Mesothelial cell of epicardium (in vitro differentiated cells): ENCODE measurements at regions not wholly inside any gene's neighbourhood (a gene's known extent, or its start where the extent isn't known, plus 50 kb on each side); places are given as distances from the start of the nearest gene placed in this dataset.

Experiments used
- DNase-seq, 2 experiments: peaks; one replicate each; pipeline ENCODE4 v3.0.0; 2021; ENCODE audit warnings: low spot score in 2 of 2; ENCODE audit not compliant: unreplicated experiment in 2 of 2
- H3K27ac Mint-ChIP-seq: 2 replicates; pipeline ENCODE4 v1.8.0; 2021; ENCODE audit warnings: mixed read lengths
- H3K27me3 Mint-ChIP-seq: 2 replicates; pipeline ENCODE4 v1.8.0; 2021; ENCODE audit warnings: low read depth, mixed read lengths
- H3K36me3 Mint-ChIP-seq: 2 replicates; pipeline ENCODE4 v1.8.0; 2021; ENCODE audit warnings: mixed read lengths
- H3K4me1 Mint-ChIP-seq: 2 replicates; pipeline ENCODE4 v1.8.0; 2021; ENCODE audit warnings: mixed read lengths
- H3K4me3 Mint-ChIP-seq: 2 replicates; pipeline ENCODE4 v1.8.0; 2021; ENCODE audit warnings: mild to moderate bottlenecking, moderate library complexity, mixed read lengths
- H3K9me3 Mint-ChIP-seq: 2 replicates; pipeline ENCODE4 v1.8.0; 2021; ENCODE audit warnings: mixed read lengths
- TF ChIP-seq, protein P1 (sequence below): fragments of 200-600 bp; sonication (generic); IDR thresholded peaks from one replicate; pipeline ENCODE4 v1.5.0; 2021; ENCODE audit warnings: antibody characterized with exemption; ENCODE audit not compliant: unreplicated experiment

DNA sequence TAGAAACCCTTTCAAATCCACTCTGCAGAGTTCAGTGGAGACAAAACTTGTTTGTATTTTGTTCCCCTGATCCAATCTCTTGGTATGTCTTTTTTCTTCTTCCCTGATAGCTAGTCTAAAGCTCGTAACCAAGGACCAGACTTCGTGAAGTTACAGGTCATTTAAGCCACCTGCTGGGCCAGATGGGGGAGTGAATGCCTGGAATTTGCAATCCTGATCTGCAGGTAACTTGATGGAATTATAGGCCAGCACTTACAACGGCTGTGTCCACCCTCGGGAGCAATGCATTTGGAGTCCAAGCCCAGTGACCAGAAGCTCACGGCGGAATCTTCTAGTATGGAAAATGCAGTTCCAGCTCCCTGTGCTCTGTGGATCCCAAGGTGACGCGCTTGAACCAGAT is 566.9 kb downstream of the TCERG1L start:
- TF ChIP-seq, protein P1, sequence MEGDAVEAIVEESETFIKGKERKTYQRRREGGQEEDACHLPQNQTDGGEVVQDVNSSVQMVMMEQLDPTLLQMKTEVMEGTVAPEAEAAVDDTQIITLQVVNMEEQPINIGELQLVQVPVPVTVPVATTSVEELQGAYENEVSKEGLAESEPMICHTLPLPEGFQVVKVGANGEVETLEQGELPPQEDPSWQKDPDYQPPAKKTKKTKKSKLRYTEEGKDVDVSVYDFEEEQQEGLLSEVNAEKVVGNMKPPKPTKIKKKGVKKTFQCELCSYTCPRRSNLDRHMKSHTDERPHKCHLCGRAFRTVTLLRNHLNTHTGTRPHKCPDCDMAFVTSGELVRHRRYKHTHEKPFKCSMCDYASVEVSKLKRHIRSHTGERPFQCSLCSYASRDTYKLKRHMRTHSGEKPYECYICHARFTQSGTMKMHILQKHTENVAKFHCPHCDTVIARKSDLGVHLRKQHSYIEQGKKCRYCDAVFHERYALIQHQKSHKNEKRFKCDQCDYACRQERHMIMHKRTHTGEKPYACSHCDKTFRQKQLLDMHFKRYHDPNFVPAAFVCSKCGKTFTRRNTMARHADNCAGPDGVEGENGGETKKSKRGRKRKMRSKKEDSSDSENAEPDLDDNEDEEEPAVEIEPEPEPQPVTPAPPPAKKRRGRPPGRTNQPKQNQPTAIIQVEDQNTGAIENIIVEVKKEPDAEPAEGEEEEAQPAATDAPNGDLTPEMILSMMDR: no peak
- Mint-ChIP-seq H3K27ac (no peak overlapping the region), H3K4me3 (no peak overlapping the region), H3K27me3 (peaks cover 18% of the 10 kb centered on the region), H3K36me3 (no peaks in the 10 kb centered on the region), H3K4me1 (no peaks in the 10 kb centered on the region), H3K9me3 (no peaks in the 10 kb centered on the region)
- DNase-seq: no peak

DNA sequence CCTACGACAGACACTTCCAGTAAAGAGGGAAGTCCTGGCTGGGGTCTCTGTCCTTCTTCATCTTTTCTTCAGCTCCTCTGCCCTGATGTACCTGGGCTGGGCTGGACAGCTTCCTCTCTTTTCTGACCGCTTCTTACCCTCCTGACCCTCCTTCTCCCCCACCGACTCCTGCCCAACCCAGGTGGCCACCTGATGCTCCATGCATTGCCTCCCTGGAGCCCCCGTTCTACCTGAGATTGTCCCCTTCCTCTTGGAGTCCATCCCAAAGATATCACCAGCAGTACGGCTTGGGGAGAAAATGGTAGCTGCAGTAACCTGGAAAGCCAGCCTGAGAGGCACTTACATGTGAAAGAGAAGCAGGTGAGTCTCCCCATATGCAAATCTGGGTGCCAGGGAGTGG is 566.3 kb downstream of the TCERG1L start:
- TF ChIP-seq, protein P1: no peak
- no peaks in the 10 kb centered on the region for H3K4me1 Mint-ChIP-seq
- DNase-seq: no peak
- H3K9me3 Mint-ChIP-seq: no peaks in the 10 kb centered on the region
- no peaks in the 10 kb centered on the region for H3K36me3 Mint-ChIP-seq
- peaks cover 15% of the 10 kb centered on the region for H3K27me3 Mint-ChIP-seq
- H3K4me3 Mint-ChIP-seq: no peak overlapping the region
- no peak overlapping the region for H3K27ac Mint-ChIP-seq

DNA sequence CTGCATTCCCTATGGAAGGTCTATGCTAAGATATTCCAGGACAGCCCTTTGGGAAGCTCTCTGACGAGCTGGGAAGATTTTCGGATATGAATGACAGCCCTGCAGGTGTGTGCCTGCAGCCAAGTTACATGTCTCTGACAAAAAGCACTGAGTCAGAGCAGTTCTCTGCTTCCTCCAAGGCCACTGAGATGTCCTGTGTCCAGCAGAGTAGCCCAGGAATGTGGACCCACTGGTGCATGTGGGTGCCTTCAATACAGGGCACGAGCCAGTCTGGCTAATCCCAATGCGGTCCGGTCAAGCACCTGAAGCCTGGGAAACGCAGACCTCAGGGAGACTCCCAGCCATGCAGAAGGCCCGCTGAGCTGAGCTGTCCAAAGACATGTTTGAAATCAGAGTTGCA is 565.7 kb downstream of the TCERG1L start:
- DNase-seq: no peak
- peaks cover 15% of the 10 kb centered on the region for H3K27me3 Mint-ChIP-seq
- H3K4me3 Mint-ChIP-seq: no peak overlapping the region
- H3K9me3 Mint-ChIP-seq: no peaks in the 10 kb centered on the region
- H3K27ac Mint-ChIP-seq: no peak overlapping the region
- H3K4me1 Mint-ChIP-seq: peaks cover under 1% of the 10 kb centered on the region
- no peaks in the 10 kb centered on the region for H3K36me3 Mint-ChIP-seq
- TF ChIP-seq, protein P1: no peak

DNA sequence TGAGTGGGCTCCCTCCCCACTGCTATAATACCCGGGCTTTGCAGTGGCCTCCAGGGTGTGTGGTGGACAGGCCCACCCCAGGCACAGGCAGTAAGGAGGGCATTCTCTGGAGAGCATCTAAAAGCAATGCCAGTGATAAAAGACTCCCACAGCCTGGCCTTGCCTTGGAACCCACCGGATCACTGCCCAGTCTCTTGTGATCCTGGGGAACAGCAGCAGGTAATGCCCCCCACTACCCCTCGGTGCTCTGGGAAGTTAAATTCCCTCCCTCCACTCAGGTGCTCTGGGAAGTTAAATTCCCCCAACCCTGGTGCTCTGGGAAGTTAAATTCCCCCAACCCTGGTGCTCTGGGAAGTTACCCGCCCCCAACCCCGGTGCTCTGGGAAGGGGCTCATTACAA is 565.2 kb downstream of the TCERG1L start:
- no peaks in the 10 kb centered on the region for H3K9me3 Mint-ChIP-seq
- peaks cover 14% of the 10 kb centered on the region for H3K27me3 Mint-ChIP-seq
- TF ChIP-seq, protein P1: no peak
- H3K36me3 Mint-ChIP-seq: no peaks in the 10 kb centered on the region
- H3K27ac Mint-ChIP-seq: no peak overlapping the region
- DNase-seq: no peak
- no peak overlapping the region for H3K4me3 Mint-ChIP-seq
- H3K4me1 Mint-ChIP-seq: peaks cover 3% of the 10 kb centered on the region

DNA sequence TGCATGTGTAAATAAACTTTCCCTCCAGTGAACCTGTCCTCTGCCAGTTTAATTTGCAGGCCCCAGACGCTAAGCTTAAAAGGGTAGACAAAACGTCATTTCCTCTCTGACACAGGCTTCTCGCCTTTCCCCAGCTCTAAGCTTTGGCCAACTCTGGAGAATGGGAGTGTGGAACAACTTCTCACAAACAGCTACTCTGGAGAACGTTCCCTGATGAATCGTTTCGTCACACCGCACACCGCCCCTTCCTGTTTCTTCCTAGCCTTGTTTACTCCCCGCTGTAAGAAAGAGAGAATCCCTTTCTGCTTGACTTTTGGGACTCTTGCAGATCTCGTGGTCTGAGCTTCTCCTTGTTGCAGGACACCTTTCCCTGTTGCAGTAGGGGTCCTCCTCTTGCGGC is 564.2 kb downstream of the TCERG1L start:
- Mint-ChIP-seq H3K4me1 (peaks cover 14% of the 10 kb centered on the region), H3K27ac (no peak overlapping the region), H3K9me3 (no peaks in the 10 kb centered on the region), H3K27me3 (peaks cover 10% of the 10 kb centered on the region), H3K36me3 (no peaks in the 10 kb centered on the region), H3K4me3 (no peak overlapping the region)
- TF ChIP-seq, protein P1: no peak
- no peak for DNase-seq

DNA sequence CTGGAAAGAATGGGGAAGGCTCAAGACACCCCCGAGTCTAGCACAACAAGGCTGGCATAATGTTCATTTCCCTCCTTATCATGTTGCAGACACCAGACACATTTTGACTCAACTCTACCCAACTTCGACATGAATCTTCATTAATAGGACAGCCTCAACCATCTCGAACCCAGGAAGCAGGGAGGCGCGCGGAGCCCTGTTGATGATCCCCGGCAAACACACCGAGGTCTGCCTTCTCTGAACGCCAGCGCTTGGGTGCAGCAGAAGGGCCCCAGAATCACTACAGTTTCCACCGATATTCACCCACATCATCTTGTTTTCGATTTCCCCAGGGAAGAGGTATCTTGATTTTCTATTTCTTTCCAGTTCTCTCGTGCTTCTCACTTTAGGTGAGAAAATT is 563.6 kb downstream of the TCERG1L start:
- Mint-ChIP-seq H3K9me3 (no peaks in the 10 kb centered on the region), H3K4me3 (no peak overlapping the region), H3K4me1 (peaks cover 16% of the 10 kb centered on the region), H3K27ac (no peak overlapping the region), H3K36me3 (no peaks in the 10 kb centered on the region), H3K27me3 (peaks cover 8% of the 10 kb centered on the region)
- TF ChIP-seq, protein P1: no peak
- peak in 1 of 2 experiments; percentile 3 for DNase-seq
